SH-SY5Y (cell line): ENCODE measurements at regions not wholly inside any gene's neighbourhood (a gene's known extent, or its start where the extent isn't known, plus 50 kb on each side); places are given as distances from the start of the nearest gene placed in this dataset.

Experiments
- GATA2 ChIP-seq: IDR thresholded peaks from 2 replicates; pipeline ENCODE4 v1.6.1; 2011; ENCODE audit warnings: mild to moderate bottlenecking, low read depth, low read length
- GATA3 ChIP-seq: IDR thresholded peaks from 2 replicates; pipeline ENCODE4 v1.6.1; 2011; ENCODE audit warnings: low read depth, mild to moderate bottlenecking, low read length, moderate library complexity

- TF ChIP-seq GATA2 (no peak), GATA3 (no peak)
Observed at GRCh38 chr4:20026456-20026855, 225.2 kb upstream of the SLIT2 start.
